HCT116 (cell line): ENCODE measurements at regions not wholly inside any gene's neighbourhood (a gene's known extent, or its start where the extent isn't known, plus 50 kb on each side); places are given as distances from the start of the nearest gene placed in this dataset.
"Not testable (repeated sequence)": the region's sequence is repeated elsewhere in the genome, so short reads cannot be mapped to it uniquely, and the experiment has no call there.

Experiments
- ATAC-seq: fragments of 200-7000 bp; cut with Tn5 transposase; 2 replicates; pipeline ENCODE4 v1.9.1; 2020; ENCODE audit warnings: mild to moderate bottlenecking, moderate library complexity
- BruUV-seq: library from RNA; stranded (reverse); fragments of 400-500 nt; replicated peaks from 2 replicates; lab custom pipeline; 2021; lab: Mats Ljungman, UMichigan
- CTCF ChIA-PET: fragments of 300-600 bp; sonication (Branson Sonifier 250); formaldehyde crosslinking; loops from one replicate; lab custom pipeline; 2021; ENCODE audit warnings: antibody characterized with exemption; lab: Charles Lee
- POLR2A ChIA-PET: fragments of 300-600, 350-600 bp; sonication (Branson Sonifier 250); formaldehyde crosslinking; loops from one replicate; lab custom pipeline; 2021; ENCODE audit warnings: antibody characterized with exemption; lab: Charles Lee
- RAD21 ChIA-PET, 2 experiments: fragments of 300-600 bp; sonication (Branson Sonifier 250); formaldehyde crosslinking; loops; one replicate each; lab custom pipeline; 2023; ENCODE audit warnings: low total read pairs in 2 of 2; ENCODE audit not compliant: uncharacterized antibody in 2 of 2, unreplicated experiment in 2 of 2, low non-redundant PET in 1 of 2; lab: Charles Lee
- DNase-seq: peaks from one replicate; pipeline ENCODE4 v3.0.0-alpha.2; 2010; ENCODE audit warnings: low read depth, low spot score
- H2AFZ ChIP-seq: fragments of 200-600 bp; shearing (Covaris generic), sonication (generic); 2 replicates; pipeline ENCODE4 v1.6.1; 2017; ENCODE audit warnings: low read depth, mixed run types, mixed read lengths, antibody characterized with exemption, low read length; ENCODE audit not compliant: poor library complexity, severe bottlenecking
- H3K27ac ChIP-seq: 2 replicates; pipeline ENCODE4 v1.5.1; 2012; ENCODE audit warnings: low read depth, low read length
- H3K27me3 ChIP-seq: fragments of 200-600 bp; sonication (generic); 2 replicates; pipeline ENCODE4 v1.6.1; 2016; ENCODE audit warnings: mixed run types, low read length, mixed read lengths; ENCODE audit not compliant: insufficient read depth
- H3K36me3 ChIP-seq, 2 experiments: fragments of 200-500 bp in 1 of 2; fragments of 200-600 bp in 1 of 2; sonication (Bioruptor generic) in 1 of 2; sonication (generic) in 1 of 2; 2 replicates each; pipeline versions ENCODE4 v1.5.1 to v1.6.1; 2014 to 2016; ENCODE audit warnings: low read length in 2 of 2, inconsistent platforms in 1 of 2, mixed read lengths in 1 of 2, mixed run types in 1 of 2; ENCODE audit not compliant: insufficient read depth in 2 of 2, control insufficient read depth in 1 of 2
- H3K4me1 ChIP-seq, 2 experiments: fragments of 200-600 bp in 1 of 2; sonication (generic) in 1 of 2; 2 replicates each; pipeline versions ENCODE4 v1.5.1 to v1.6.1; 2012 to 2017; ENCODE audit warnings: low read length in 2 of 2, inconsistent platforms in 1 of 2, mild to moderate bottlenecking in 1 of 2, mixed read lengths in 1 of 2, mixed run types in 1 of 2, moderate library complexity in 1 of 2; ENCODE audit not compliant: insufficient read depth in 2 of 2, control insufficient read depth in 1 of 2
- H3K4me2 ChIP-seq: fragments of 200-600 bp; sonication (generic); 2 replicates; pipeline ENCODE4 v1.6.1; 2017; ENCODE audit warnings: mixed run types, low read length, mixed read lengths
- H3K4me3 ChIP-seq, 2 experiments: fragments of 200-600 bp in 1 of 2; sonication (generic) in 1 of 2; replicated peaks in 1 of 2; 2 replicates each; pipeline ENCODE4 v1.5.1; 2011 to 2016; ENCODE audit warnings: low read length in 2 of 2, control low read depth in 1 of 2, low read depth in 1 of 2, mild to moderate bottlenecking in 1 of 2, mixed read lengths in 1 of 2, mixed run types in 1 of 2
- H3K79me2 ChIP-seq: fragments of 200-600 bp; sonication (generic); 2 replicates; pipeline ENCODE4 v1.6.1; 2017; ENCODE audit warnings: mild to moderate bottlenecking, mixed run types, low read length, moderate library complexity, mixed read lengths; ENCODE audit not compliant: insufficient read depth
- H3K9ac ChIP-seq: fragments of 200-600 bp; sonication (generic); 2 replicates; pipeline ENCODE4 v1.6.1; 2016; ENCODE audit warnings: low read length, mixed read lengths
- H3K9me2 ChIP-seq: fragments of 200-600 bp; sonication (generic), shearing (Covaris generic); 2 replicates; pipeline ENCODE4 v1.6.1; 2017; ENCODE audit warnings: mixed run types, mild to moderate bottlenecking, moderate library complexity; ENCODE audit not compliant: insufficient read depth
- H3K9me3 ChIP-seq, 2 experiments: fragments of 200-500 bp in 1 of 2; fragments of 200-600 bp in 1 of 2; sonication (Bioruptor generic) in 1 of 2; sonication (generic) in 1 of 2; 2 replicates each; pipeline ENCODE4 v1.6.1; 2014 to 2017; ENCODE audit warnings: low read length in 2 of 2, mixed read lengths in 2 of 2, inconsistent platforms in 1 of 2, low read depth in 1 of 2, mild to moderate bottlenecking in 1 of 2, mixed run types in 1 of 2, moderate library complexity in 1 of 2; ENCODE audit not compliant: control insufficient read depth in 1 of 2, insufficient read depth in 1 of 2
- H4K20me1 ChIP-seq: fragments of 200-600 bp; sonication (generic), shearing (Covaris generic); 2 replicates; pipeline ENCODE4 v1.6.1; 2017; ENCODE audit warnings: mixed run types, mild to moderate bottlenecking, moderate library complexity; ENCODE audit not compliant: insufficient read depth
- CEBPB ChIP-seq: IDR thresholded peaks from 2 replicates; pipeline ENCODE4 v1.6.1; 2012; ENCODE audit warnings: low read depth
- CTCF ChIP-seq, 3 experiments: fragments of 200-600 bp in 1 of 3; sonication (generic) in 1 of 3; IDR thresholded peaks in 2 of 3; conservative IDR thresholded peaks in 1 of 3; 2 replicates each; pipeline ENCODE4 v1.5.1; 2012 to 2017; ENCODE audit warnings: low read depth in 2 of 3, low read length in 2 of 3, antibody characterized with exemption in 1 of 3, borderline replicate concordance in 1 of 3, control low read depth in 1 of 3, mild to moderate bottlenecking in 1 of 3, mixed read lengths in 1 of 3, mixed run types in 1 of 3, moderate library complexity in 1 of 3; ENCODE audit not compliant: insufficient read depth in 1 of 3
- ELF1 ChIP-seq: IDR thresholded peaks from 2 replicates; pipeline ENCODE4 v1.6.1; 2012; ENCODE audit warnings: low read depth, borderline replicate concordance
- EZH2 ChIP-seq: fragments of 200-600 bp; sonication (generic); IDR thresholded peaks from 2 replicates; pipeline ENCODE4 v1.6.1; 2017; ENCODE audit warnings: antibody characterized with exemption, mixed run types
- EZH2phosphoT487 ChIP-seq: fragments of 200-600 bp; IDR thresholded peaks from 2 replicates; pipeline ENCODE4 v1.6.1; 2018; ENCODE audit warnings: antibody characterized with exemption, borderline replicate concordance
- FOSL1 ChIP-seq: IDR thresholded peaks from 2 replicates; pipeline ENCODE4 v1.6.1; 2012; ENCODE audit warnings: low read depth
- JUND ChIP-seq: IDR thresholded peaks from 2 replicates; pipeline ENCODE4 v1.6.1; 2012
- POLR2A ChIP-seq: IDR thresholded peaks from 2 replicates; pipeline ENCODE4 v1.7.0; 2011; ENCODE audit warnings: borderline replicate concordance; ENCODE audit not compliant: insufficient read depth, insufficient read length; ENCODE audit errors: extremely low read depth
- RAD21 ChIP-seq: IDR thresholded peaks from 2 replicates; pipeline ENCODE4 v1.6.1; 2012; ENCODE audit warnings: low read depth, mild to moderate bottlenecking
- SIN3A ChIP-seq: IDR thresholded peaks from 2 replicates; pipeline ENCODE4 v1.6.1; 2012; ENCODE audit warnings: low read depth
- SRF ChIP-seq: IDR thresholded peaks from 2 replicates; pipeline ENCODE4 v1.6.1; 2012; ENCODE audit warnings: low read depth
- YY1 ChIP-seq: IDR thresholded peaks from 2 replicates; pipeline ENCODE4 v1.6.1; 2011; ENCODE audit warnings: low read length, low read depth, moderate library complexity, mild to moderate bottlenecking; ENCODE audit not compliant: insufficient replicate concordance; ENCODE audit errors: extremely low read depth
- ZFX ChIP-seq: fragments of 450-650 bp; IDR thresholded peaks from 2 replicates; pipeline ENCODE4 v1.6.1; 2017
- ZNF274 ChIP-seq: fragments of 200-500 bp; sonication (Bioruptor generic); IDR thresholded peaks from 2 replicates; pipeline ENCODE4 v1.6.1; 2014; ENCODE audit warnings: mild to moderate bottlenecking, low read depth, low read length, inconsistent platforms
- intact Hi-C: fragments of 100-400 bp; cut with micrococcal nuclease; formaldehyde crosslinking; loops from 2 replicates; pipeline ENCODE4 v1.10.0; 2022

GRCh38 chr5:50292735-50293394, 148.2 kb downstream of the EMB start:
- Histone ChIP-seq H3K36me3 (no peaks in the 10 kb centered on the region), H3K9me3 (no peaks in the 10 kb centered on the region), H3K9ac (no peak overlapping the region), H2AFZ (no peak overlapping the region), H3K79me2 (no peaks in the 10 kb centered on the region), H3K4me3 (no peak overlapping the region), H3K4me2 (no peak overlapping the region), H3K27me3 (no peaks in the 10 kb centered on the region; the same call in 1 of the 2 replicates), H4K20me1 (no peaks in the 10 kb centered on the region), H3K27ac (no peak overlapping the region), H3K9me2 (no peaks in the 10 kb centered on the region), H3K4me1 (no peaks in the 10 kb centered on the region)
- intact Hi-C loops = no loop called here
- ATAC-seq (no peak), DNase-seq (no peak)
- BruUV-seq = no TSS peak
- ChIA-PET RAD21 (no interaction called here), CTCF (no interaction called here), POLR2A (no interaction called here)
- TF ChIP-seq EZH2 (no peak), EZH2phosphoT487 (no peak), SIN3A (no peak), ZFX (no peak), POLR2A (no peak), RAD21 (no peak), FOSL1 (no peak), CEBPB (no peak), ELF1 (no peak), ZNF274 (no peak), CTCF (IDR thresholded peaks at IDR 0.05 in 2 of 3, conservative IDR thresholded peaks at IDR 0.05 in 1 of 3; ENCODE audit: borderline replicate concordance in 1 of 3, insufficient read depth in 1 of 3, low read depth in 2 of 3, low read length in 2 of 3) (no peak), JUND (no peak), SRF (no peak), YY1 (no peak)

DNA sequence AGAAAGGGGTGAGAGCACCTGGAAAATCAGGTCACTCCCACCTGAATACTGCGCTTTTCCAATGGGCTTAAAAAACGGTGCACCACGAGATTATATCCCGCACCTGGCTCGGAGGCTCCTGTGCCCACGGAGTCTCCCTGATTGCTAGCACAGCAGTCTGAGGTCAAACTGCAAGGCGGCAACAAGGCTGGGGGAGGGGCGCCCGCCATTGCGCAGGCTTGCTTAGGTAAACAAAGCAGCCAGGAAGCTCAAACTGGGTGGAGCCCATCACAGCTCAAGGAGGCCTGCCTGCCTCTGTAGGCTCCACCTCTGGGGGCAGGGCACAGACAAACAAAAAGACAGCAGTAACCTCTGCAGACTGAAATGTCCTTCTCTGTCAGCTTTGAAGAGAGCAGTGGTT, 160.6 kb downstream of the EMB start:
- H3K4me1 ChIP-seq, H3K4me2 ChIP-seq, H3K27ac ChIP-seq, H4K20me1 ChIP-seq, ATAC-seq, H3K36me3 ChIP-seq, POLR2A ChIA-PET, BruUV-seq, H2AFZ ChIP-seq, H3K79me2 ChIP-seq, H3K9ac ChIP-seq, RAD21 ChIA-PET, H3K4me3 ChIP-seq, H3K27me3 ChIP-seq, DNase-seq, H3K9me2 ChIP-seq, H3K9me3 ChIP-seq, CTCF ChIA-PET: not testable (repeated sequence)
- intact Hi-C loops = loop anchor here (10.0 kb wide), 1 partner anchor 64 kb away; no protein-coding TSS in a partner anchor
